ENCODE measurements at regions not wholly inside any gene's neighbourhood (a gene's known extent, or its start where the extent isn't known, plus 50 kb on each side); places are given as distances from the start of the nearest gene placed in this dataset.

GRCh38 chr4:31687717-31688342 lies 967.7 kb downstream of the PCDH7 start (continued):
- TF ChIP-seq EGR1 (IDR thresholded peaks at IDR 0.05; ENCODE audit: low read depth), result no peak
- TF ChIP-seq FOSL1 (IDR thresholded peaks at IDR 0.05; ENCODE audit: low read depth), result no peak

- no peaks in the 10 kb centered on the region for H3K36me3 ChIP-seq (ENCODE audit: control insufficient read depth in 1 of 2, insufficient read depth in 2 of 2, low read length in 2 of 2)
- TF ChIP-seq CEBPB (IDR thresholded peaks at IDR 0.05; ENCODE audit: low read depth) (no peak), CTCF (IDR thresholded peaks at IDR 0.05 in 2 of 3, conservative IDR thresholded peaks at IDR 0.05 in 1 of 3; ENCODE audit: borderline replicate concordance in 1 of 3, insufficient read depth in 1 of 3, low read depth in 2 of 3, low read length in 2 of 3) (peak in 2 of 3 experiments; percentile 46 to 52; a peak in 4 of 6 replicates), RAD21 (IDR thresholded peaks at IDR 0.05; ENCODE audit: low read depth) (peak; percentile 57)
- no peaks in the 10 kb centered on the region for H4K20me1 ChIP-seq (ENCODE audit: insufficient read depth)
- DNase-seq (ENCODE audit: low read depth, low spot score), result peak; percentile 8
- H3K79me2 ChIP-seq (ENCODE audit: insufficient read depth, low read length), result no peaks in the 10 kb centered on the region
- RAD21 ChIA-PET (ENCODE audit: low non-redundant PET in 1 of 2, low total read pairs in 2 of 2, uncharacterized antibody in 2 of 2, unreplicated experiment in 2 of 2), result no interaction called here
- H3K27ac ChIP-seq (ENCODE audit: low read depth, low read length), result no peak overlapping the region
- CTCF ChIA-PET, result no interaction called here
- H3K9me2 ChIP-seq (ENCODE audit: insufficient read depth), result no peaks in the 10 kb centered on the region; the same call in 1 of the 2 replicates
- no peaks in the 10 kb centered on the region; a peak in 1 of 4 replicates for H3K9me3 ChIP-seq (ENCODE audit: control insufficient read depth in 1 of 2, insufficient read depth in 1 of 2, low read depth in 1 of 2, low read length in 2 of 2)
- no peak overlapping the region for H3K4me3 ChIP-seq (replicated peaks in 1 of 2; ENCODE audit: low read depth in 1 of 2, low read length in 2 of 2)
- POLR2A ChIA-PET, result no interaction called here
- no peak overlapping the region for H3K4me2 ChIP-seq (ENCODE audit: low read length)
- peak; percentile 52 for ATAC-seq
- intact Hi-C loops (cut with micrococcal nuclease), result loop anchor here (5.0 kb wide), 1 partner anchor 245 kb away; no protein-coding TSS in a partner anchor
- H3K27me3 ChIP-seq (ENCODE audit: insufficient read depth, low read length), result no peaks in the 10 kb centered on the region
- peak overlapping the region; percentile 5 for H2AFZ ChIP-seq (ENCODE audit: low read depth, low read length, poor library complexity, severe bottlenecking)
- no TSS peak for BruUV-seq (replicated peaks)
- no peaks in the 10 kb centered on the region for H3K4me1 ChIP-seq (ENCODE audit: control insufficient read depth in 1 of 2, insufficient read depth in 2 of 2, low read length in 2 of 2)
- H3K9ac ChIP-seq (ENCODE audit: low read length), result no peak overlapping the region
Observed at GRCh38 chr4:31692399-31692940, 972.3 kb downstream of the PCDH7 start.

Measured in HCT116 (cell line).